GM23248 (cell line): ENCODE measurements at regions not wholly inside any gene's neighbourhood (a gene's known extent, or its start where the extent isn't known, plus 50 kb on each side); places are given as distances from the start of the nearest gene placed in this dataset.
"Not testable (repeated sequence)": the region's sequence is repeated elsewhere in the genome, so short reads cannot be mapped to it uniquely, and the experiment has no call there.

Source experiments
- DNase-seq: peaks from one replicate; pipeline ENCODE4 v3.0.0-alpha.2; 2015
- H2AFZ ChIP-seq: fragments of 200-600 bp; sonication (generic); 2 replicates; pipeline ENCODE4 v1.6.1; 2016; ENCODE audit warnings: antibody characterized with exemption
- H3F3A ChIP-seq: fragments of 200-600 bp; sonication (generic); 2 replicates; pipeline ENCODE4 v1.6.1; 2016; ENCODE audit warnings: mild to moderate bottlenecking, antibody characterized with exemption, mixed run types; ENCODE audit not compliant: insufficient read depth
- H3K27ac ChIP-seq: fragments of 200-600 bp; sonication (generic); 2 replicates; pipeline ENCODE4 v1.5.1; 2016; ENCODE audit warnings: mild to moderate bottlenecking
- H3K27me3 ChIP-seq: fragments of 200-600 bp; sonication (generic); replicated peaks from 2 replicates; pipeline ENCODE4 v1.6.1; 2016; ENCODE audit warnings: mild to moderate bottlenecking; ENCODE audit not compliant: insufficient read depth
- H3K36me3 ChIP-seq: fragments of 200-600 bp; sonication (generic); 2 replicates; pipeline ENCODE4 v1.6.1; 2016; ENCODE audit warnings: low read depth, mild to moderate bottlenecking
- H3K4me1 ChIP-seq: fragments of 200-600 bp; sonication (generic); 2 replicates; pipeline ENCODE4 v1.6.1; 2016; ENCODE audit warnings: mild to moderate bottlenecking; ENCODE audit not compliant: insufficient read depth
- H3K4me2 ChIP-seq: fragments of 200-600 bp; sonication (generic); one replicate; pipeline ENCODE4 v1.6.1; 2016; ENCODE audit warnings: mild to moderate bottlenecking; ENCODE audit not compliant: unreplicated experiment
- H3K4me3 ChIP-seq: fragments of 200-600 bp; sonication (generic); 2 replicates; pipeline ENCODE4 v1.5.1; 2016; ENCODE audit warnings: mild to moderate bottlenecking
- H3K79me2 ChIP-seq: fragments of 200-600 bp; sonication (generic); 2 replicates; pipeline ENCODE4 v1.6.1; 2016; ENCODE audit warnings: mild to moderate bottlenecking; ENCODE audit not compliant: insufficient read depth
- H3K9ac ChIP-seq: fragments of 200-600 bp; sonication (generic); 2 replicates; pipeline ENCODE4 v1.6.1; 2016; ENCODE audit warnings: mild to moderate bottlenecking
- H3K9me2 ChIP-seq: fragments of 200-600 bp; sonication (generic); 2 replicates; pipeline ENCODE4 v1.6.1; 2016; ENCODE audit warnings: mixed run types, mild to moderate bottlenecking, moderate library complexity; ENCODE audit not compliant: insufficient read depth
- H3K9me3 ChIP-seq: fragments of 200-600 bp; sonication (generic); one replicate; pipeline ENCODE4 v1.6.1; 2017; ENCODE audit warnings: low read depth
- H4K20me1 ChIP-seq: fragments of 200-600 bp; sonication (generic); 2 replicates; pipeline ENCODE4 v1.6.0; 2016; ENCODE audit not compliant: insufficient read depth
- EZH2 ChIP-seq: fragments of 200-600 bp; sonication (generic); IDR thresholded peaks from 2 replicates; pipeline ENCODE4 v1.6.1; 2018; ENCODE audit warnings: antibody characterized with exemption, mild to moderate bottlenecking; ENCODE audit not compliant: insufficient read depth, poor library complexity, severe bottlenecking
- EZH2phosphoT487 ChIP-seq: fragments of 200-600 bp; sonication (generic); IDR thresholded peaks from 2 replicates; pipeline ENCODE4 v1.6.1; 2018; ENCODE audit warnings: antibody characterized with exemption, moderate library complexity, mild to moderate bottlenecking, low read depth; ENCODE audit not compliant: insufficient read depth
- WGBS, 2 experiments: methylation state at CpG; one replicate each; pipeline ENCODE4 v1.1.6; 2015 to 2017; ENCODE audit warnings: low lambda C conversion rate in 2 of 2, low coverage in 1 of 2; ENCODE audit errors: missing lambda C conversion rate in 2 of 2; 5-methylcytosine and 5-hydroxymethylcytosine counted together
- in situ Hi-C: fragments of 300-500 bp; cut with MboI; formaldehyde crosslinking; loops from 2 replicates; pipeline ENCODE4 v1.15.0; 2020

- Histone ChIP-seq H3K9me3 (no peaks in the 10 kb centered on the region), H3K4me1 (no peaks in the 10 kb centered on the region), H3K36me3 (no peaks in the 10 kb centered on the region), H3K27me3 (no peaks in the 10 kb centered on the region), H3K27ac (no peak overlapping the region), H3K9me2 (no peaks in the 10 kb centered on the region), H3F3A (no peaks in the 10 kb centered on the region), H3K4me3 (no peak overlapping the region), H2AFZ (no peak overlapping the region), H3K4me2 (no peak overlapping the region), H4K20me1 (no peaks in the 10 kb centered on the region), H3K9ac (no peak overlapping the region), H3K79me2 (no peaks in the 10 kb centered on the region)
- DNase-seq, result no peak
- in situ Hi-C loops, result no loop called here
- TF ChIP-seq EZH2 (no peak), EZH2phosphoT487 (no peak)
- 20 to 22% methylated on average over 4 of the region's 4 CpGs for WGBS, 2 experiments
These were observed 75.9 kb downstream of the CAVIN4 start for GRCh38 chr9:100653643-100654334.

GRCh38 chr9:100656851-100657250, 79.0 kb downstream of the CAVIN4 start:
- H3K27ac ChIP-seq, H3K4me3 ChIP-seq, H4K20me1 ChIP-seq, H3K4me1 ChIP-seq, H3K36me3 ChIP-seq, H3K4me2 ChIP-seq, H3K9me2 ChIP-seq, H3F3A ChIP-seq, DNase-seq, in situ Hi-C loops, H3K79me2 ChIP-seq, H3K27me3 ChIP-seq, H3K9me3 ChIP-seq, H2AFZ ChIP-seq, H3K9ac ChIP-seq: not testable (repeated sequence)
- 27 to 31% methylated on average over 2 of the region's 2 CpGs for WGBS, 2 experiments

DNA sequence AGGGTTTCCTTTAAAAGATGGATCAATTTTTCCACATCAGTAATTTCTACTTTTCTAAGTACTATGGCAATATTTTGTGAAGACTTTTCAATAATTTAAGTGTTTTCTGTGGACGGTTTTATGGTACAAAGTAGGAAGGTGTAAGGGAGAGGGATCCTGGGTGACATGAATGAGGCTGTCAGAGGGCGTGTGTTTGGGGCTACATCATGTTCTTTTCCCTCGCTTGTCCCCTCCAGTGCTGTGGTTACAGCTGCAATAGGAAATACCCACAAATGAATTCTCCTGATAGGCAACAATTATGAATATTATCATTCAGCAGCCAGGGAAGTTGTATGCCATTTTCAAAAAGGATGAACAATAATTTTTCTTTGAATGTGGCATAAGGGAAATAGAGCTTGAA, 83.8 kb downstream of the CAVIN4 start:
- Histone ChIP-seq H4K20me1 (no peaks in the 10 kb centered on the region), H3K9me3 (no peaks in the 10 kb centered on the region), H3K4me3 (no peak overlapping the region), H2AFZ (no peak overlapping the region), H3K9me2 (no peaks in the 10 kb centered on the region), H3F3A (no peaks in the 10 kb centered on the region), H3K4me2 (no peak overlapping the region), H3K79me2 (no peaks in the 10 kb centered on the region), H3K36me3 (no peaks in the 10 kb centered on the region), H3K9ac (no peak overlapping the region), H3K27me3 (no peaks in the 10 kb centered on the region), H3K27ac (no peak overlapping the region), H3K4me1 (no peaks in the 10 kb centered on the region)
- no peak for DNase-seq
- whole genome bisulfite sequencing, 2 experiments, result 4 to 12% methylated on average over 3 of the region's 3 CpGs
- in situ Hi-C loops, result no loop called here
- no peak for TF ChIP-seq EZH2
- no peak for TF ChIP-seq EZH2phosphoT487

DNA sequence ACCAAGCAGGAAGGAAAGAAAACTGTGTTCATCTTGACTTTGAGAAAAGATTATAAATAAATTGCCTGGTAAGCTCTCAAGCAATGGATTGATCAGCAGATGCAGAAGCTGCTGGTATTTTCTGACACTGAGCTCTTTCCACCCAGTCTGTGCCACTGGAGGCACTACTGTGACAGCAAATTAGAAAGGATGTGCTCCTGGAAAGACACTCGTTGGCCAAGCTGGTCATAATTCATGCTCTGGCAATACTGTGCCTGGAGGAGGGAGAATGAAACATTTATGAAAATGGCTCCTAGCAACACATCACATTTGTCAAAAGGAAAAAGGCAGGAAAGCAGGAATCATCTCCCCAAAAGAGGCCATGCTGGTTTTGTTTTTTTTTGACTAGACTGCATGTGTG, 84.2 kb downstream of the CAVIN4 start:
- no peak overlapping the region for H3K4me2 ChIP-seq
- no peaks in the 10 kb centered on the region for H3K36me3 ChIP-seq
- H3K9me2 ChIP-seq, result no peaks in the 10 kb centered on the region
- no peaks in the 10 kb centered on the region for H3K27me3 ChIP-seq
- no peaks in the 10 kb centered on the region for H3K4me1 ChIP-seq
- no peak overlapping the region for H3K9ac ChIP-seq
- H3F3A ChIP-seq, result no peaks in the 10 kb centered on the region
- TF ChIP-seq EZH2phosphoT487 (no peak), EZH2 (no peak)
- in situ Hi-C loops, result no loop called here
- no peak for DNase-seq
- H2AFZ ChIP-seq, result no peak overlapping the region
- no peak overlapping the region for H3K4me3 ChIP-seq
- H3K79me2 ChIP-seq, result no peaks in the 10 kb centered on the region
- H3K9me3 ChIP-seq, result no peaks in the 10 kb centered on the region
- no peaks in the 10 kb centered on the region for H4K20me1 ChIP-seq
- WGBS, 2 experiments, result 0% methylated on average over 1 of the region's 1 CpG
- no peak overlapping the region for H3K27ac ChIP-seq

- no peak overlapping the region for H3K9ac ChIP-seq
- no peak overlapping the region for H2AFZ ChIP-seq
- H4K20me1 ChIP-seq, result no peaks in the 10 kb centered on the region
- no peaks in the 10 kb centered on the region for H3K9me2 ChIP-seq
- H3K27ac ChIP-seq, result no peak overlapping the region
- no peak for DNase-seq
- no peaks in the 10 kb centered on the region for H3K79me2 ChIP-seq
- no peaks in the 10 kb centered on the region for H3K9me3 ChIP-seq
- no peaks in the 10 kb centered on the region for H3K36me3 ChIP-seq
- 35 to 36% methylated on average over 5 of the region's 5 CpGs for WGBS, 2 experiments
- no peaks in the 10 kb centered on the region for H3K4me1 ChIP-seq
- in situ Hi-C loops, result no loop called here
- H3K27me3 ChIP-seq, result no peaks in the 10 kb centered on the region
- no peaks in the 10 kb centered on the region for H3F3A ChIP-seq
- TF ChIP-seq EZH2phosphoT487, result no peak
- H3K4me2 ChIP-seq, result no peak overlapping the region
- H3K4me3 ChIP-seq, result no peak overlapping the region
These were observed 89.6 kb downstream of the CAVIN4 start for GRCh38 chr9:100667448-100667847.
